DMS53 treated with DMSO at 0.1 percent for 48 hours (cell line): ENCODE measurements at regions not wholly inside any gene's neighbourhood (a gene's known extent, or its start where the extent isn't known, plus 50 kb on each side); places are given as distances from the start of the nearest gene placed in this dataset.

Source experiments
- DNase-seq: peaks from one replicate; lab custom pipeline; 2025; ENCODE audit not compliant: unreplicated experiment; lab: John Stamatoyannopoulos, UW

- DNase-seq: no peak
Measured at GRCh38 chr4:125365731-125366130, 51.0 kb downstream of the FAT4 start.

- no peak for DNase-seq
Measured at GRCh38 chr4:125368146-125368545, 53.4 kb downstream of the FAT4 start.

GRCh38 chr4:125368671-125369081, 53.9 kb downstream of the FAT4 start:
- DNase-seq: no peak

GRCh38 chr4:125369098-125369497, 54.3 kb downstream of the FAT4 start:
- DNase-seq: no peak

GRCh38 chr4:125370478-125370877, 55.7 kb downstream of the FAT4 start:
- no peak for DNase-seq

GRCh38 chr4:125382995-125383394, 68.2 kb downstream of the FAT4 start:
- no peak for DNase-seq

GRCh38 chr4:125387770-125388169, 73.0 kb downstream of the FAT4 start:
- no peak for DNase-seq

GRCh38 chr4:125388613-125389012, 73.9 kb downstream of the FAT4 start:
- DNase-seq: no peak

- no peak for DNase-seq
Measured at GRCh38 chr4:125389713-125390112, 75.0 kb downstream of the FAT4 start.

- DNase-seq: no peak
Measured at GRCh38 chr4:125390126-125390525, 75.4 kb downstream of the FAT4 start.

GRCh38 chr4:125390727-125391126, 76.0 kb downstream of the FAT4 start:
- no peak for DNase-seq

GRCh38 chr4:125392694-125393093, 77.9 kb downstream of the FAT4 start:
- no peak for DNase-seq

- DNase-seq: no peak
Measured at GRCh38 chr4:125393825-125394224, 79.1 kb downstream of the FAT4 start.

GRCh38 chr4:125397226-125397625, 82.5 kb downstream of the FAT4 start:
- DNase-seq: no peak

GRCh38 chr4:125398263-125399002, 83.7 kb downstream of the FAT4 start:
- DNase-seq: no peak

GRCh38 chr4:125400756-125401155, 86.0 kb downstream of the FAT4 start:
- DNase-seq: no peak

- no peak for DNase-seq
Measured at GRCh38 chr4:125401784-125402183, 87.0 kb downstream of the FAT4 start.

- DNase-seq: no peak
Measured at GRCh38 chr4:125420526-125420925, 105.8 kb downstream of the FAT4 start.

GRCh38 chr4:125421547-125421946, 106.8 kb downstream of the FAT4 start:
- no peak for DNase-seq

- DNase-seq: no peak
Measured at GRCh38 chr4:125423124-125423523, 108.4 kb downstream of the FAT4 start.

GRCh38 chr4:125428832-125429231, 114.1 kb downstream of the FAT4 start:
- no peak for DNase-seq

GRCh38 chr4:125430086-125430485, 115.3 kb downstream of the FAT4 start:
- no peak for DNase-seq

GRCh38 chr4:125432078-125432477, 117.3 kb downstream of the FAT4 start:
- peak; percentile 3 for DNase-seq
